ENCODE measurements at regions not wholly inside any gene's neighbourhood (a gene's known extent, or its start where the extent isn't known, plus 50 kb on each side); places are given as distances from the start of the nearest gene placed in this dataset.
A peak's percentile ranks its signal among the peaks of the same experiment; 100 is the strongest.
"Not testable (repeated sequence)": the region's sequence is repeated elsewhere in the genome, so short reads cannot be mapped to it uniquely, and the experiment has no call there.

GRCh38 chr5:127210042-127210441 is 80.6 kb upstream of the MEGF10 start:
- peak in 1 of 2 donors; percentile 29 for DNase-seq (ENCODE audit: low read depth in 2 of 2)
- no peak for TF ChIP-seq CTCF (IDR thresholded peaks at IDR 0.05; ENCODE audit: low read depth, low read length)
- no peak overlapping the region for H3K4me3 ChIP-seq (replicated peaks in 1 of 2; ENCODE audit: low read depth in 2 of 2, low read length in 2 of 2)

GRCh38 chr5:127213231-127213630 is 77.4 kb upstream of the MEGF10 start:
- H3K4me3 ChIP-seq (replicated peaks in 1 of 2; ENCODE audit: low read depth in 2 of 2, low read length in 2 of 2) = no peak overlapping the region
- no peak for TF ChIP-seq CTCF (IDR thresholded peaks at IDR 0.05; ENCODE audit: low read depth, low read length)
- no peak for DNase-seq (ENCODE audit: low read depth in 2 of 2)

GRCh38 chr5:127216143-127216542 is 74.5 kb upstream of the MEGF10 start:
- H3K4me3 ChIP-seq (replicated peaks in 1 of 2; ENCODE audit: low read depth in 2 of 2, low read length in 2 of 2) = no peak overlapping the region
- no peak for TF ChIP-seq CTCF (IDR thresholded peaks at IDR 0.05; ENCODE audit: low read depth, low read length)
- no peak for DNase-seq (ENCODE audit: low read depth in 2 of 2)

GRCh38 chr5:127216898-127217675 is 73.5 kb upstream of the MEGF10 start:
- TF ChIP-seq CTCF (IDR thresholded peaks at IDR 0.05; ENCODE audit: low read depth, low read length) = no peak
- no peak for DNase-seq (ENCODE audit: low read depth in 2 of 2)
- no peak overlapping the region for H3K4me3 ChIP-seq (replicated peaks in 1 of 2; ENCODE audit: low read depth in 2 of 2, low read length in 2 of 2)

- DNase-seq (ENCODE audit: low read depth in 2 of 2); H3K4me3 ChIP-seq (replicated peaks in 1 of 2; ENCODE audit: low read depth in 2 of 2, low read length in 2 of 2): not testable (repeated sequence)
These were observed 68.7 kb upstream of the MEGF10 start for GRCh38 chr5:127221936-127222335.

GRCh38 chr5:127222571-127223156 is 67.9 kb upstream of the MEGF10 start:
- H3K4me3 ChIP-seq (replicated peaks in 1 of 2; ENCODE audit: low read depth in 2 of 2, low read length in 2 of 2); DNase-seq (ENCODE audit: low read depth in 2 of 2): not testable (repeated sequence)

- TF ChIP-seq CTCF (IDR thresholded peaks at IDR 0.05; ENCODE audit: low read depth, low read length) = no peak
- no peak overlapping the region for H3K4me3 ChIP-seq (replicated peaks in 1 of 2; ENCODE audit: low read depth in 2 of 2, low read length in 2 of 2)
- no peak for DNase-seq (ENCODE audit: low read depth in 2 of 2)
These were observed 67.2 kb upstream of the MEGF10 start for GRCh38 chr5:127223256-127223974.
